Uterus (tissue), 2 donors: ENCODE measurements at regions not wholly inside any gene's neighbourhood (a gene's known extent, or its start where the extent isn't known, plus 50 kb on each side); places are given as distances from the start of the nearest gene placed in this dataset.

Source experiments
- CTCF ChIP-seq, 4 experiments: fragments of 200-600 bp in 2 of 4; fragments of 450-650 bp in 2 of 4; sonication (generic) in 2 of 4; IDR thresholded peaks; one replicate each; pipeline ENCODE4 v1.5.1; 2016 to 2019; ENCODE audit warnings: antibody characterized with exemption in 4 of 4, mild to moderate bottlenecking in 2 of 4, moderate library complexity in 1 of 4
- POLR2A ChIP-seq, 2 donors: fragments of 450-650 bp; IDR thresholded peaks; one replicate each; pipeline ENCODE4 v1.6.1; 2016; ENCODE audit warnings: antibody characterized with exemption in 2 of 2, mild to moderate bottlenecking in 1 of 2, moderate library complexity in 1 of 2

DNA sequence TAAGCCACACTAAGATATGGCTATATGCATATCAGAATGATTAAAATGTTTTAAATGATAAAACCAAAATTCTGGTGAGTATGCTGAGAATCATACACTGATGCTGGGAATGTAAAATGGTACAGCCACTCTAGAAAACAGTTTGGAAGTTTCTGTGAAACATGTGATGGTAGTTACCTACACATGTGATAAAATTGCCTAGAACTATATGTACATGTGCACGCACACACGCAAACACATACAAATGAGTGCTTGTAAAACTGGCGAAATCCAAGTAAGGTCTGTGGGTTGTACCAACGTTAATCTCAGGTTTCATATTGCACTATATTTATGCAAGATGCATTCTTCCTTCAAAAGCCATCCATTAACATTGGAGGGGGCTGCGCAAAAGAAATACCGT lies 195.0 kb upstream of the RAB6C start:
- TF ChIP-seq CTCF (IDR thresholded peaks at IDR 0.05) (no peak), POLR2A (IDR thresholded peaks at IDR 0.05) (no peak)
